WTC11 (cell line): ENCODE measurements at regions not wholly inside any gene's neighbourhood (a gene's known extent, or its start where the extent isn't known, plus 50 kb on each side); places are given as distances from the start of the nearest gene placed in this dataset.

Experiments
- ATAC-seq: fragments of 200-7000 bp; cut with Tn5 transposase; 2 replicates; pipeline ENCODE4 v1.10.0; 2021; ENCODE audit warnings: mild to moderate bottlenecking, moderate library complexity
- CTCF ChIA-PET: fragments of 300-600 bp; sonication (Branson Sonifier 250); formaldehyde crosslinking; loops from one replicate; lab custom pipeline; 2021; ENCODE audit warnings: antibody characterized with exemption; lab: Charles Lee
- POLR2A ChIA-PET: fragments of 350-600 bp; sonication (Branson Sonifier 250); formaldehyde crosslinking; loops from one replicate; lab custom pipeline; 2021; ENCODE audit warnings: antibody characterized with exemption; lab: Charles Lee
- DNase-seq: peaks from one replicate; pipeline ENCODE4 v3.0.0; 2021; ENCODE audit warnings: low spot score
- H3K27ac Mint-ChIP-seq: 2 replicates; pipeline ENCODE4 v1.8.0; 2021; ENCODE audit warnings: mixed read lengths
- H3K27me3 Mint-ChIP-seq: 2 replicates; pipeline ENCODE4 v1.8.0; 2021; ENCODE audit warnings: low read depth, mild to moderate bottlenecking, moderate library complexity, mixed read lengths
- H3K36me3 Mint-ChIP-seq: 2 replicates; pipeline ENCODE4 v1.8.0; 2021; ENCODE audit warnings: mixed read lengths
- H3K4me1 Mint-ChIP-seq: 2 replicates; pipeline ENCODE4 v1.8.0; 2022; ENCODE audit warnings: mixed read lengths
- H3K4me3 Mint-ChIP-seq: 2 replicates; pipeline ENCODE4 v1.8.0; 2021; ENCODE audit warnings: mild to moderate bottlenecking, moderate library complexity, mixed read lengths
- H3K9me3 Mint-ChIP-seq: 2 replicates; pipeline ENCODE4 v1.8.0; 2021; ENCODE audit warnings: mixed read lengths
- ATF6 ChIP-seq: sonication (generic); formaldehyde crosslinking; IDR thresholded peaks from 2 replicates; pipeline ENCODE4 v1.8.1; 2023; ENCODE audit warnings: mild to moderate bottlenecking, missing genetic modification reagents
- CBFB ChIP-seq: sonication (generic); formaldehyde crosslinking; IDR thresholded peaks from 2 replicates; pipeline ENCODE4 v1.8.1; 2022; ENCODE audit warnings: mild to moderate bottlenecking, low read depth, missing genetic modification reagents
- ELF4 ChIP-seq: sonication (generic); formaldehyde crosslinking; IDR thresholded peaks from 2 replicates; pipeline ENCODE4 v1.8.1; 2022; ENCODE audit warnings: low read depth, mild to moderate bottlenecking, moderate library complexity, missing genetic modification reagents
- GRHL2 ChIP-seq: fragments of 250-450 bp; sonication (Bioruptor Pico); IDR thresholded peaks from 2 replicates; pipeline ENCODE4 v1.8.0; 2022; ENCODE audit warnings: mild to moderate bottlenecking, moderate library complexity; ENCODE audit not compliant: insufficient replicate concordance, severe bottlenecking
- GTF2I ChIP-seq: fragments of 250-450 bp; sonication (Bioruptor Pico); conservative IDR thresholded peaks from 2 replicates; pipeline ENCODE4 v1.4.0; 2021; ENCODE audit warnings: mild to moderate bottlenecking
- MLX ChIP-seq: sonication (generic); formaldehyde crosslinking; IDR thresholded peaks from 2 replicates; pipeline ENCODE4 v1.8.1; 2023; ENCODE audit warnings: mild to moderate bottlenecking, missing genetic modification reagents, moderate library complexity
- RORB ChIP-seq: fragments of 250-450 bp; sonication (Bioruptor Pico); IDR thresholded peaks from 2 replicates; pipeline ENCODE4 v1.9.0; 2021; ENCODE audit warnings: mild to moderate bottlenecking
- SOX15 ChIP-seq: fragments of 250-450 bp; sonication (Bioruptor Pico); IDR thresholded peaks from 2 replicates; pipeline ENCODE4 v1.9.0; 2021; ENCODE audit warnings: mild to moderate bottlenecking
- SP1 ChIP-seq: sonication (generic); formaldehyde crosslinking; conservative IDR thresholded peaks from 2 replicates; pipeline ENCODE4 v1.8.1; 2022; ENCODE audit warnings: missing genetic modification reagents
- TCF7 ChIP-seq: sonication (generic); formaldehyde crosslinking; IDR thresholded peaks from 2 replicates; pipeline ENCODE4 v1.8.0; 2022; ENCODE audit warnings: mild to moderate bottlenecking, low read depth, missing genetic modification reagents, moderate library complexity
- TEAD1 ChIP-seq: sonication (generic); formaldehyde crosslinking; IDR thresholded peaks from 2 replicates; pipeline ENCODE4 v1.8.0; 2022; ENCODE audit warnings: mild to moderate bottlenecking, missing genetic modification reagents
- USF2 ChIP-seq: sonication (generic); formaldehyde crosslinking; IDR thresholded peaks from 2 replicates; pipeline ENCODE4 v1.8.1; 2023; ENCODE audit warnings: mild to moderate bottlenecking, missing genetic modification reagents, moderate library complexity
- ZNF263 ChIP-seq: sonication (generic); formaldehyde crosslinking; IDR thresholded peaks from 2 replicates; pipeline ENCODE4 v1.8.1; 2022; ENCODE audit warnings: low read depth, mild to moderate bottlenecking, moderate library complexity, missing genetic modification reagents
- ZNF423 ChIP-seq: fragments of 250-450 bp; sonication (Bioruptor Pico); IDR thresholded peaks from 2 replicates; pipeline ENCODE4 v2.1.2; 2022; ENCODE audit warnings: mild to moderate bottlenecking, moderate library complexity
- ZNF532 ChIP-seq: fragments of 250-450 bp; sonication (Bioruptor Pico); IDR thresholded peaks from 2 replicates; pipeline ENCODE4 v1.9.0; 2021; ENCODE audit warnings: mild to moderate bottlenecking, borderline replicate concordance
- TF ChIP-seq, protein P1 (sequence below): sonication (generic); formaldehyde crosslinking; IDR thresholded peaks from 2 replicates; pipeline ENCODE4 v1.8.0; 2023; ENCODE audit warnings: missing genetic modification reagents, mild to moderate bottlenecking, borderline replicate concordance
- TF ChIP-seq, protein P2 (sequence below): sonication (generic); formaldehyde crosslinking; IDR thresholded peaks from 2 replicates; pipeline ENCODE4 v1.8.1; 2022; ENCODE audit warnings: low read depth, mild to moderate bottlenecking, moderate library complexity, missing genetic modification reagents, borderline replicate concordance

DNA sequence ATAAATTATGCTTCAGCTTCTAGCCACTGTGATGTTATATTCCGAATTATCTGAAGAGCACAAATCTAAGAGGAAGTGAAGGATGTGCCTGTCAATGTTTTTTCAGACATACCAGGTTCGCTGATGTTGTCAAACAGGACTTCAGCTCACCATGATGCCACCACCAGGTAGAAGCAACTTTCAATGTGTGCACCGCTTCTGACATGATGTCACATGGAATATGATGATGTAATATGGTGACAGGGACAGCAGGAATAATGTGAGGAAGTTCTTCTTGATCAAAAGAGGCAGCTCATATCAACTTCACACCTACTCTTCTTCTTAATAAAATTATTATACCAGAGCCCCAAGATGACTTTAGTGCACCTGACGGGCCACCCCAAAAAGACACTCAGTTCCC, 893.2 kb downstream of the BCL11A start:
- no peak overlapping the region for H3K4me3 Mint-ChIP-seq
- H3K27ac Mint-ChIP-seq: no peak overlapping the region
- no peak for ATAC-seq
- TF ChIP-seq, protein P1, sequence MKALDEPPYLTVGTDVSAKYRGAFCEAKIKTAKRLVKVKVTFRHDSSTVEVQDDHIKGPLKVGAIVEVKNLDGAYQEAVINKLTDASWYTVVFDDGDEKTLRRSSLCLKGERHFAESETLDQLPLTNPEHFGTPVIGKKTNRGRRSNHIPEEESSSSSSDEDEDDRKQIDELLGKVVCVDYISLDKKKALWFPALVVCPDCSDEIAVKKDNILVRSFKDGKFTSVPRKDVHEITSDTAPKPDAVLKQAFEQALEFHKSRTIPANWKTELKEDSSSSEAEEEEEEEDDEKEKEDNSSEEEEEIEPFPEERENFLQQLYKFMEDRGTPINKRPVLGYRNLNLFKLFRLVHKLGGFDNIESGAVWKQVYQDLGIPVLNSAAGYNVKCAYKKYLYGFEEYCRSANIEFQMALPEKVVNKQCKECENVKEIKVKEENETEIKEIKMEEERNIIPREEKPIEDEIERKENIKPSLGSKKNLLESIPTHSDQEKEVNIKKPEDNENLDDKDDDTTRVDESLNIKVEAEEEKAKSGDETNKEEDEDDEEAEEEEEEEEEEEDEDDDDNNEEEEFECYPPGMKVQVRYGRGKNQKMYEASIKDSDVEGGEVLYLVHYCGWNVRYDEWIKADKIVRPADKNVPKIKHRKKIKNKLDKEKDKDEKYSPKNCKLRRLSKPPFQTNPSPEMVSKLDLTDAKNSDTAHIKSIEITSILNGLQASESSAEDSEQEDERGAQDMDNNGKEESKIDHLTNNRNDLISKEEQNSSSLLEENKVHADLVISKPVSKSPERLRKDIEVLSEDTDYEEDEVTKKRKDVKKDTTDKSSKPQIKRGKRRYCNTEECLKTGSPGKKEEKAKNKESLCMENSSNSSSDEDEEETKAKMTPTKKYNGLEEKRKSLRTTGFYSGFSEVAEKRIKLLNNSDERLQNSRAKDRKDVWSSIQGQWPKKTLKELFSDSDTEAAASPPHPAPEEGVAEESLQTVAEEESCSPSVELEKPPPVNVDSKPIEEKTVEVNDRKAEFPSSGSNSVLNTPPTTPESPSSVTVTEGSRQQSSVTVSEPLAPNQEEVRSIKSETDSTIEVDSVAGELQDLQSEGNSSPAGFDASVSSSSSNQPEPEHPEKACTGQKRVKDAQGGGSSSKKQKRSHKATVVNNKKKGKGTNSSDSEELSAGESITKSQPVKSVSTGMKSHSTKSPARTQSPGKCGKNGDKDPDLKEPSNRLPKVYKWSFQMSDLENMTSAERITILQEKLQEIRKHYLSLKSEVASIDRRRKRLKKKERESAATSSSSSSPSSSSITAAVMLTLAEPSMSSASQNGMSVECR: no peak
- TF ChIP-seq ATF6 (CRISPR knock-in tag): no peak
- TF ChIP-seq USF2 (CRISPR knock-in tag): no peak
- TF ChIP-seq, all 79 proteins: peak for 0
- no peaks in the 10 kb centered on the region for H3K36me3 Mint-ChIP-seq
- H3K9me3 Mint-ChIP-seq: no peaks in the 10 kb centered on the region
- CTCF ChIA-PET: no interaction called here
- POLR2A ChIA-PET: no interaction called here
- no peak for DNase-seq
- H3K27me3 Mint-ChIP-seq: no peaks in the 10 kb centered on the region
- peaks cover 52% of the 10 kb centered on the region for H3K4me1 Mint-ChIP-seq

GRCh38 chr2:59658906-59659635, 894.4 kb downstream of the BCL11A start:
- H3K27me3 Mint-ChIP-seq: no peaks in the 10 kb centered on the region
- H3K27ac Mint-ChIP-seq: peak overlapping the region; percentile 80
- H3K4me1 Mint-ChIP-seq: peaks cover 44% of the 10 kb centered on the region
- no peaks in the 10 kb centered on the region for H3K36me3 Mint-ChIP-seq
- DNase-seq (no peak), ATAC-seq (no peak)
- POLR2A ChIA-PET: no interaction called here
- CTCF ChIA-PET: no interaction called here
- H3K9me3 Mint-ChIP-seq: no peaks in the 10 kb centered on the region
- H3K4me3 Mint-ChIP-seq: no peak overlapping the region
- no peak for TF ChIP-seq GTF2I (CRISPR knock-in tag)
- no peak for TF ChIP-seq USF2 (CRISPR knock-in tag)
- TF ChIP-seq TCF7: no peak
- no peak for TF ChIP-seq ZNF423 (CRISPR knock-in tag)
- no peak for TF ChIP-seq GRHL2 (CRISPR knock-in tag)
- TF ChIP-seq SOX15 (CRISPR knock-in tag): no peak
- TF ChIP-seq ELF4 (CRISPR knock-in tag): no peak
- no peak for TF ChIP-seq ZNF263 (CRISPR knock-in tag)

DNA sequence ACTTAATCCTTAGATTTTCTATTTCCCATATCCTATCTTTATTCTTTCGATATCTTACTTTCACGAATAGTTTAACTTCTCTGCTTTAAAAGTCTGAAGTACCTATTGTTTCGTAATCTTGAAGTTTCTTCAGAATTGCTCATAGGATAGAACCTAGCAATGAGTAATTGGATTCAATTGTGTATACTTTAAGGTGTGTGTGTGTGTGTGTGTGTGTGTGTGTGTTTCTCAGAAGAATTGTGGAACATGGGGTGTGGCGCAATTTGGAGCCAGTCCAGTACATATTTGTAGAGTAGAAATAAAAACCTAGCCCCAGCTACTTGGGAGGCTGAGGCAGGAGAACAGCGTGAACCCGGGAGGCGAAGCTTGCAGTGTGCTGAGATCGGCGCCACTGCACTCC, 897.6 kb downstream of the BCL11A start:
- H3K36me3 Mint-ChIP-seq: no peaks in the 10 kb centered on the region
- CTCF ChIA-PET: no interaction called here
- DNase-seq: no peak
- no peak for ATAC-seq
- no peaks in the 10 kb centered on the region for H3K27me3 Mint-ChIP-seq
- POLR2A ChIA-PET: no interaction called here
- no peak overlapping the region for H3K4me3 Mint-ChIP-seq
- no peak overlapping the region for H3K27ac Mint-ChIP-seq
- no peaks in the 10 kb centered on the region for H3K9me3 Mint-ChIP-seq
- peaks cover 17% of the 10 kb centered on the region for H3K4me1 Mint-ChIP-seq
- TF ChIP-seq ZNF532 (no peak), MLX (CRISPR knock-in tag) (no peak), CBFB (CRISPR knock-in tag) (no peak), RORB (no peak), GRHL2 (CRISPR knock-in tag) (no peak), TEAD1 (CRISPR knock-in tag) (no peak), SP1 (CRISPR knock-in tag) (no peak)
- TF ChIP-seq, protein P2, sequence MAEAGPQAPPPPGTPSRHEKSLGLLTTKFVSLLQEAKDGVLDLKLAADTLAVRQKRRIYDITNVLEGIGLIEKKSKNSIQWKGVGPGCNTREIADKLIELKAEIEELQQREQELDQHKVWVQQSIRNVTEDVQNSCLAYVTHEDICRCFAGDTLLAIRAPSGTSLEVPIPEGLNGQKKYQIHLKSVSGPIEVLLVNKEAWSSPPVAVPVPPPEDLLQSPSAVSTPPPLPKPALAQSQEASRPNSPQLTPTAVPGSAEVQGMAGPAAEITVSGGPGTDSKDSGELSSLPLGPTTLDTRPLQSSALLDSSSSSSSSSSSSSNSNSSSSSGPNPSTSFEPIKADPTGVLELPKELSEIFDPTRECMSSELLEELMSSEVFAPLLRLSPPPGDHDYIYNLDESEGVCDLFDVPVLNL: no peak
